DMS 273 treated with DMSO at 0.1 percent for 48 hours (cell line): ENCODE measurements at regions not wholly inside any gene's neighbourhood (a gene's known extent, or its start where the extent isn't known, plus 50 kb on each side); places are given as distances from the start of the nearest gene placed in this dataset.
"Not testable (repeated sequence)": the region's sequence is repeated elsewhere in the genome, so short reads cannot be mapped to it uniquely, and the experiment has no call there.

Experiments
- DNase-seq: peaks from one replicate; lab custom pipeline; 2025; lab: John Stamatoyannopoulos, UW

GRCh38 chr5:155116456-155117251 lies 103.1 kb downstream of the KIF4B start:
- no peak for DNase-seq

GRCh38 chr5:155125551-155126095 lies 112.1 kb downstream of the KIF4B start:
- DNase-seq = no peak

DNA sequence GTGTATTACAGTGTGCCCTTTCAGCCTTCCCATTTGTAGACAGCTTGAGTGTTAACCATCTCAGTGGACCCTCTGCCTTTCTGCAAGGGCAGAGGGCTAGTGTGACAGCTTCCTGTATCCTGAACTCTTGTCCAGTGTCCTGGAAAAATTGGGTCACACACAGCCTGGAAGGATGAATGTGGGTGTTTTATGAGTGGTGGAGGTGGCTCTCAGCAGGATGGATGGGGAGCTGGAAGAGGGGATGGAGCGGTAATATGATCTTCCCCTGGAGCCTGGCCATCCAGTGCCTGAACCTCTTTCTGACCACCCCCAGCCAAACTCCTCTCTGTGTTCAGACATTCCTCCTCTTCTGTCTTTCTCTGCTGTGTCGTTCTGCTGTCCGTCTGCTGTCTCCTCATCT lies 113.0 kb downstream of the KIF4B start:
- DNase-seq = no peak

DNA sequence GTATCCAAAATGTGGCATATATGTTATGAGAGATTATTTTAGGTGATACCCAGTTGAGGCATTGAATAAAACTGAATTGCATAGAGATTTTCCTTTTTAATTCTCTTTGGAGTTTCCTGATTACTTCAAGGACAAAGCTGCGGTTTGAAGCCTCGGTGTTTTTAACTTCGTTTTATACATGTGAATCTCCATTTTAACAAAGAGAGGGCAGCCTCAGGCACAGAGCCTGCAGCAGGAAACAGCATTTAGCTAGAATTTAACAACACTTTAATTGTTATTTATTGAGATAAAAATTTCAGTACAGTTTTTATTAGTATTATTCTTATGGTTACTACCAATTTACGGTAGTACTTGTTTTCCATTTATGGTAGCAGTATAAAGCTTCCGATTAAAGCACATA lies 114.0 kb downstream of the KIF4B start:
- DNase-seq = no peak

GRCh38 chr5:155128786-155129512 lies 115.4 kb downstream of the KIF4B start:
- DNase-seq = no peak

- no peak for DNase-seq
These were observed 115.9 kb downstream of the KIF4B start for GRCh38 chr5:155129513-155129880.

DNA sequence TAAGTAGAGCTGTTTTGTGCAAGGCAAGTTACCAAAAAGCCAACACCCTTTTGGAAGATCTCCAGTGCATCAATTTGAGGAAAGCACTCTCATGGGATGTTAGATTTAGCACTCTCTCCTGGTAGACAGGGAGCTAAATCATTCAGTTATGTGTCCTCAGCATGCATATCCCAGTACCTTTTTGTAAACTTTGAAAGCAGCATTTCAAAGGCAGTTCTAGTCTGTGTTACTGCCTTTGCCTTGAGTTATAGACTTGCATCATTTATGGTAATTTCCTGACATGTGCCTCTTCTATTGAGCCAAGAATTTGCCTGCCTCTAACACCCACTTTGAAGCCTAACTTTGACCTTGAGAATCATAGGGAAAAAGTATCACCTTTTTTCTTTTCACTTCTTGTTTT lies 120.6 kb downstream of the KIF4B start:
- no peak for DNase-seq

GRCh38 chr5:155136216-155136850 lies 122.8 kb downstream of the KIF4B start:
- DNase-seq = no peak

GRCh38 chr5:155137683-155138082 lies 124.1 kb downstream of the KIF4B start:
- DNase-seq = no peak

- DNase-seq = no peak
These were observed 127.1 kb downstream of the KIF4B start for GRCh38 chr5:155140646-155141045.

DNA sequence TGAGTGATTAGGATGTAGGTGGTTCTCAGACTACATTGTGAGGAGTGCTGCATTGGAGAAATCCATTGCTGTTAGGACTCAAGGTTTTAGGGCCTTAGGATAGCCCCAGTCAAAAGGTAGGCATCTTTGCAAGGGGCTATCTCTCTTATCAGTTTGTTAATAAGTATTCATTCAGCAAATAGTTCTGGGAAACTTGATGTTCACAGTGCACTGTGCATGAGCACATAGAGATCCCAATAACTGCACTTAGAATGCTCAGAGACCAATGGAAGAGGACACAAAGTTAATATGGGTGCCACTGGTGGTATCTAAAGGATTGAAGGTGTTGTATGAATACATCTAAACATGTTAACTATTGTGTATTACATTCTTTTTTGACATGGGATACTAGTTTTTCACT lies 131.4 kb downstream of the KIF4B start:
- DNase-seq = no peak

- DNase-seq = no peak
These were observed 133.7 kb downstream of the KIF4B start for GRCh38 chr5:155147222-155147621.

- DNase-seq = no peak
These were observed 135.1 kb downstream of the KIF4B start for GRCh38 chr5:155148694-155149093.

DNA sequence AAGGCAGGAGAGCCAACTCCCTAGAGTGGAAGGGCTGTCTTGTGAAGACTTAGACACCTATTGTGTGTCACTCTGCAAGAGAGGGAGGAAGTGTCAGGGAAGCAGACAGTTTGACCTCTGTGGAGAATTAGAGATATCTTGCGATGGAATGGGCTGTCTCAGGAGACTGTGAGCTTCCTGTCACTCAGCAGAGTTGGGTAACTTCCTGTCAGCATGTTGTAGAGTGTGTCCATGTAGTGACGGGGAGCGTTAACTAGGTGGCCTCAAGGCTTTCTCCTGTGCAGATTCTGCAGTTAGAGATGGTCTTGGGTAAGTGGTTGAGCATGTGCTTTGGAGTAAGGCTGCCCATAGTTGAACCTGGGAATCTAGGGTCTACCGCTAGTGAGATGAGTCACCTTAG lies 136.5 kb downstream of the KIF4B start:
- DNase-seq = no peak

GRCh38 chr5:155154973-155155372 lies 141.4 kb downstream of the KIF4B start:
- DNase-seq = no peak

DNA sequence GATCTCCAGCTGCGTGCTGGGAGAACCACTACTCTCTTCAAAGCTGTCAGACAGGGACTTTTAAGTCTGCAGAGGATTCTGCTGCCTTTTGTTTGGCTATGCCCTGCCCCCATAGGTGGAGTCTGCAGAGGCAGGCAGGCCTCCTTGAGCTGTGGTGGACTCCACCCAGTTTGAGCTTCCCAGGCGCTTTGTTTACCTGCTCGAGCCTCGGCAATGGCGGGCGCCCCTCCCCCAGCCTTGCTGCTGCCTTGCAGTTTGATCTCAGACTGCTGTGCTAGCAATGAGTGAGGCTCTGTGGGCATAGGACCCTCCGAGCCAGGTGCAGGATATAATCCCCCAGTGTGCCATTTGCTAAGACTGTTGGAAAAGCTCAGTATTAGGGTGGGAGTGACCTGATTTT lies 149.5 kb downstream of the KIF4B start:
- not testable (repeated sequence) for DNase-seq

DNA sequence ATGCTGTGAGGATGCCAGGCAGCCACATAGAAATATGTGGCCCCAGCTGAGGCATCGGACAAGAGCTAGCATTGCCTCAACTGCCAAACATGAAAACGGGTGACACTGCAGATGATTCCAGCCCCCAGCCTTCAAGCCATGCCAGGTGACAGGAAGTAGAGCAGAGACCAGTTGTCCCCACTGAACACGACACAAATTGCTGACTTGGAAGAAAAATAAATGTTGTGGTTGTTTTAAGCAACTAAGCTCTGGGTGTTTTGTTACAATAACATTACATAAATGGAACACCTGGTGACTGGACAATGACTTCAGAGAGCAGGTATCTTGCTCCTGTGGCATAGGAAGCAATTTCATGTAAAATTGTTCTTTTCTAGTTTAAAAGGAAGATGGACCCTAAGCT lies 154.2 kb downstream of the KIF4B start:
- no peak for DNase-seq

DNA sequence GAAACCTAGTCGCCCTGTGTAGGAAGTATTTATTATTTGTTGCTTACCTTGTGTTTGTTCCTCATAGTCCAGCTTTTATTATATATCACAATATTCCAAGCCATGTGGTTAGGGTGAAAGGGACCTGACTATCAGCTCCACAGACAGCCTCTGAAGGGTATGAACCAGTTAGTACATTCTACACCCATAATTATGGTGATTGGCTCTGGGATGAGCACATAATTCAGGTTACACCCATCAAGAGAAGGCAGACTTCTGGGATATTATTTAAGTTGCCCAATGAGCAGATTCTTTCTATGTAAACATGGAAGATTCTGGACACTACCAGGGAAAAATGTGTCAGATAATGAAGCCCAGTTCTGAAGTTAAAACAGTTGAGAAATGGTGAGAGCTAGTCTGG lies 168.0 kb downstream of the KIF4B start:
- no peak for DNase-seq

- DNase-seq = no peak
These were observed 175.9 kb downstream of the KIF4B start for GRCh38 chr5:155189476-155189875.

GRCh38 chr5:155189981-155190380 lies 176.4 kb downstream of the KIF4B start:
- DNase-seq = no peak

DNA sequence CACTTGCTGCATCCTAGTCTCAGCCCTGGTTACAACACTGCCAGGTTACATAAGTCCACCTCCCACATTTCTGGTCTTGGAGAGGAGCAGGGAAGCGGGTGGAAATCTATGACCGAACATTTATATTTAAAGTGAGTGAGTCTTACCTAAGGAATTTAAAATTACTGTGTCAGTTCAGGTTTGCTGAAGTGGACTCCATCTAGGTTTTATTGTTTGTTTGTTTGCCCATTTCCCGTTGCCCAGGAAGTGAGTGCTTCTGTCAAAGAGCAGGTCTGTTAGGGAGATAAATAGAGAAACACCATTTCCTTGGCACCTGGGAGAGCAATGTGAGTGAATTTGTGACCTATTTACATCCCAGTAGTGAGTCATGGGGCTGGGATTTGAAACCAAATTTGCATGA lies 179.5 kb downstream of the KIF4B start:
- DNase-seq = no peak

DNA sequence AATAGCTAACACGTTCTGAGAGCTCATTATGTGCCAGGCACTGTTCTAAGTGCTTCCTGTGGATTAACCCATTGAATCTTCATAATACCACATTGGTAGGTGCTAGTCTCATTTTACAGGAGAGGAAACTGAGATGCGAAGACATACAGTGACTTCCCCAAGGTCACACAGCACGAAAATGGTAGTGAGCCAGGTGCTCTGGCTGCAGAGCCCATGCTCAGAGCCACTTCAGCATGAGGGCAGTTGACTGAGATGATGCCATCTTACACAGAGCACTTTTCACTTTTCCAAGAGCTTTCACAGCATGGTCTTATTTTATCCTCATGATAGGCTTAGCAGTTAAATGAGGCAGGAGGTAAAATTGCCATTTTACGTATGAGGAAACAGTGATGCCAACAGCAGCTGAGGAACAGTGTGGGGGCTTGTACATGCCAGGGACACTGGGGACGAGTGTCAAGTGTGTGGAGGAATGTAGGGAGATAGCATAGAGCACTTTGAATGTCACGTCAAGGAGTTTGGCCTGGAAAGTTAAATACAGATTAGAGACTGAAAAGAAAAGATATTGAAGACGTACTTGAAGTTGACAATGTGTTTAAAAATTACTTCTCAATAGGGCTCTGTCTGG lies 180.0 kb downstream of the KIF4B start:
- no peak for DNase-seq
